ENCODE measurements at regions not wholly inside any gene's neighbourhood (a gene's known extent, or its start where the extent isn't known, plus 50 kb on each side); places are given as distances from the start of the nearest gene placed in this dataset.
"Not testable (repeated sequence)": the region's sequence is repeated elsewhere in the genome, so short reads cannot be mapped to it uniquely, and the experiment has no call there.

DNA sequence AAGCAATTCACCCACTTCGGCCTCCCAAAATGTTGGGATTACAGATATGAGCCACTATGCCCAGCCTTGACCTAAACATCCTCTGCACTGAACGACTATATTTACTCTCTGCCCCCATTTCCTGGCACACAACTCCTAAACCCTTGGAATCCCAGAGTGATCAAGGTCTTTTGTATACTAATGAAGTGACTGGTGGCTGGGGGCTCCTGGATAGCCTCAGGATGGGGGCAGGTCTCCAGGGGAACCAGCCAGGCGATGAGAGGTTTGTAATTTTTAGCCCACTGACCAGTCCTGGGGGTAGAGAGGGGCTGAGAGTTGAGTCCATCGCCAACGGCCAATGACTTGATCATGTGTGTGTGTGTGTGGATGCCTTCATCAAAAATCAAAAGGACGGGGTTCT, 71.1 kb downstream of the FAM50B start:
- Histone ChIP-seq H3K18ac (ENCODE audit: low read depth in 1 of 2, low read length in 2 of 2) (no peak overlapping the region), H3K9ac (ENCODE audit: low read length) (no peak overlapping the region), H2BK120ac (ENCODE audit: low read depth, low read length) (no peak overlapping the region), H2BK15ac (ENCODE audit: low read depth, poor library complexity, severe bottlenecking) (no peak overlapping the region), H3K4ac (ENCODE audit: low read depth in 1 of 2, low read length in 2 of 2) (no peak overlapping the region), H3K79me1 (replicated peaks; ENCODE audit: low read length, poor library complexity, severe bottlenecking) (no peaks in the 10 kb centered on the region), H3K27ac (ENCODE audit: low read length, poor library complexity, severe bottlenecking) (no peak overlapping the region), H3K23ac (ENCODE audit: low read length in 2 of 2) (no peak overlapping the region), H4K91ac (ENCODE audit: low read length) (no peak overlapping the region), H3K4me1 (ENCODE audit: control insufficient read depth, insufficient read depth, low read depth, low read length) (no peaks in the 10 kb centered on the region), H2BK12ac (ENCODE audit: low read length in 2 of 2) (no peak overlapping the region), H3K9me3 (ENCODE audit: control insufficient read depth, low read length) (no peaks in the 10 kb centered on the region), H3K4me3 (ENCODE audit: insufficient read depth in 1 of 2, low read depth in 1 of 2, low read length in 2 of 2) (no peak overlapping the region), H4K8ac (ENCODE audit: low read length) (no peak overlapping the region), H2AK5ac (ENCODE audit: low read length, severe bottlenecking) (no peak overlapping the region), H2BK5ac (ENCODE audit: low read depth, low read length, poor library complexity, severe bottlenecking) (no peak overlapping the region), H2AFZ (ENCODE audit: low read depth, low read length) (no peak overlapping the region), H3K27me3 (ENCODE audit: control insufficient read depth in 1 of 2, insufficient read depth in 1 of 2, low read length in 2 of 2) (no peaks in the 10 kb centered on the region), H3K36me3 (ENCODE audit: control insufficient read depth in 1 of 2, insufficient read depth in 2 of 2, low read depth in 1 of 2, low read length in 2 of 2) (no peaks in the 10 kb centered on the region), H3K14ac (ENCODE audit: low read length in 2 of 2) (no peak overlapping the region), H3K4me2 (ENCODE audit: low read length, poor library complexity, severe bottlenecking) (no peak overlapping the region)
- WGBS, result 91% methylated on average over 5 of the region's 6 CpGs
- no peak for DNase-seq

DNA sequence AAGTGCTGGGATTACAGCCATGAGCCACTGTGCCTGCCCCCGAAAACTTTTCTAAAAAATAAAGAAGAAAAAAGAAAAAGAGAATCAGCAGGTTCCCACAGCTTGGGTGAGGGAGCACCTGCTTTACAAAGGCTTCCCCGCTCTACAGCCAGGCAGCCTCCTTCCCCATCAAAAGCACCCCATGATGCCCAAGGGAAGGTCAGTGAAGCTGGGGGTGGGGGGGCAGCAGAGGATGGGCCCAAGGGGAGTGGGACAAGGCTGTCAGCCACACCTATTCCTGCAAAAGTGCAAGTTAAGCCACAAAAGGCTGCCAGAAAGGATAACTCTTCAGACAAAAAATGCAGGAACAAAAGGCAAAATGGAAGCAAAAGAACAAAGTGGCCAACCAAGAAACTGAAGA, 72.5 kb downstream of the FAM50B start:
- 83% methylated on average over 1 of the region's 2 CpGs for WGBS

DNA sequence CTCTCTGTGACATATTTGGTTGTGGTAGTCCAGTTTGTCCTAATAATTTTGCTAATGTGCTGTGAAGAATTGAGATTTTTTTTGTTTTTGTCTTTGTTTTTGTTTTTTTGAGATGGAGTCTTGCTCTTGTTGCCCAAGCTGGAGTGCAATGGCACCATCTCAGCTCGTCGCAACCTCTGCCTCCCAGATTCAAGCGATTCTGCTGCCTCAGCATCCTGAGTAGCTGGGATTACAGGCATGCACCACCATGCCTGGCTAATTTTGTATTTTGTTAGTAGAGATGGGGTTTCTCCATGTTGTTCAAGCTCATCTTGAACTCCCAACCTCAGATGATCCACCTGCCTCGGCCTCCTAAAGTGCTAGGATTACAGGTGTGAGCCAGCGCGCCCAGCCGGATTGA, 73.4 kb downstream of the FAM50B start:
- not testable (repeated sequence) for H3K23ac ChIP-seq (ENCODE audit: low read length in 2 of 2); H3K27ac ChIP-seq (ENCODE audit: low read length, poor library complexity, severe bottlenecking); H3K79me1 ChIP-seq (replicated peaks; ENCODE audit: low read length, poor library complexity, severe bottlenecking); H3K4ac ChIP-seq (ENCODE audit: low read depth in 1 of 2, low read length in 2 of 2); H2AFZ ChIP-seq (ENCODE audit: low read depth, low read length); H2BK15ac ChIP-seq (ENCODE audit: low read depth, poor library complexity, severe bottlenecking); H3K9ac ChIP-seq (ENCODE audit: low read length); H3K9me3 ChIP-seq (ENCODE audit: control insufficient read depth, low read length); H3K4me3 ChIP-seq (ENCODE audit: insufficient read depth in 1 of 2, low read depth in 1 of 2, low read length in 2 of 2); H3K14ac ChIP-seq (ENCODE audit: low read length in 2 of 2); H2AK5ac ChIP-seq (ENCODE audit: low read length, severe bottlenecking); DNase-seq; H3K4me2 ChIP-seq (ENCODE audit: low read length, poor library complexity, severe bottlenecking); H3K27me3 ChIP-seq (ENCODE audit: control insufficient read depth in 1 of 2, insufficient read depth in 1 of 2, low read length in 2 of 2); H4K8ac ChIP-seq (ENCODE audit: low read length); H3K36me3 ChIP-seq (ENCODE audit: control insufficient read depth in 1 of 2, insufficient read depth in 2 of 2, low read depth in 1 of 2, low read length in 2 of 2); H4K91ac ChIP-seq (ENCODE audit: low read length); H2BK120ac ChIP-seq (ENCODE audit: low read depth, low read length); H2BK5ac ChIP-seq (ENCODE audit: low read depth, low read length, poor library complexity, severe bottlenecking); H3K18ac ChIP-seq (ENCODE audit: low read depth in 1 of 2, low read length in 2 of 2); H3K4me1 ChIP-seq (ENCODE audit: control insufficient read depth, insufficient read depth, low read depth, low read length); H2BK12ac ChIP-seq (ENCODE audit: low read length in 2 of 2)
- 100% methylated on average over 4 of the region's 7 CpGs for WGBS

More for the DNA sequence above, 72.5 kb downstream of the FAM50B start:
- no peak overlapping the region for H2AFZ ChIP-seq (ENCODE audit: low read depth, low read length)
- H3K4me1 ChIP-seq (ENCODE audit: control insufficient read depth, insufficient read depth, low read depth, low read length), result no peaks in the 10 kb centered on the region
- no peak overlapping the region for H3K27ac ChIP-seq (ENCODE audit: low read length, poor library complexity, severe bottlenecking)
- no peak overlapping the region for H2BK5ac ChIP-seq (ENCODE audit: low read depth, low read length, poor library complexity, severe bottlenecking)
- H4K8ac ChIP-seq (ENCODE audit: low read length), result no peak overlapping the region
- no peak overlapping the region for H3K4me2 ChIP-seq (ENCODE audit: low read length, poor library complexity, severe bottlenecking)
- no peak for DNase-seq
- H3K9ac ChIP-seq (ENCODE audit: low read length), result no peak overlapping the region
- no peak overlapping the region for H3K18ac ChIP-seq (ENCODE audit: low read depth in 1 of 2, low read length in 2 of 2)
- no peak overlapping the region for H4K91ac ChIP-seq (ENCODE audit: low read length)
- no peak overlapping the region for H2AK5ac ChIP-seq (ENCODE audit: low read length, severe bottlenecking)
- no peak overlapping the region for H3K4me3 ChIP-seq (ENCODE audit: insufficient read depth in 1 of 2, low read depth in 1 of 2, low read length in 2 of 2)
- H2BK12ac ChIP-seq (ENCODE audit: low read length in 2 of 2), result no peak overlapping the region
- H3K4ac ChIP-seq (ENCODE audit: low read depth in 1 of 2, low read length in 2 of 2), result no peak overlapping the region
- H3K23ac ChIP-seq (ENCODE audit: low read length in 2 of 2), result no peak overlapping the region
- no peaks in the 10 kb centered on the region for H3K27me3 ChIP-seq (ENCODE audit: control insufficient read depth in 1 of 2, insufficient read depth in 1 of 2, low read length in 2 of 2)
- no peaks in the 10 kb centered on the region for H3K9me3 ChIP-seq (ENCODE audit: control insufficient read depth, low read length)
- no peak overlapping the region for H2BK15ac ChIP-seq (ENCODE audit: low read depth, poor library complexity, severe bottlenecking)
- no peak overlapping the region for H3K14ac ChIP-seq (ENCODE audit: low read length in 2 of 2)
- H3K36me3 ChIP-seq (ENCODE audit: control insufficient read depth in 1 of 2, insufficient read depth in 2 of 2, low read depth in 1 of 2, low read length in 2 of 2), result no peaks in the 10 kb centered on the region
- H3K79me1 ChIP-seq (replicated peaks; ENCODE audit: low read length, poor library complexity, severe bottlenecking), result no peaks in the 10 kb centered on the region
- no peak overlapping the region for H2BK120ac ChIP-seq (ENCODE audit: low read depth, low read length)

DNA sequence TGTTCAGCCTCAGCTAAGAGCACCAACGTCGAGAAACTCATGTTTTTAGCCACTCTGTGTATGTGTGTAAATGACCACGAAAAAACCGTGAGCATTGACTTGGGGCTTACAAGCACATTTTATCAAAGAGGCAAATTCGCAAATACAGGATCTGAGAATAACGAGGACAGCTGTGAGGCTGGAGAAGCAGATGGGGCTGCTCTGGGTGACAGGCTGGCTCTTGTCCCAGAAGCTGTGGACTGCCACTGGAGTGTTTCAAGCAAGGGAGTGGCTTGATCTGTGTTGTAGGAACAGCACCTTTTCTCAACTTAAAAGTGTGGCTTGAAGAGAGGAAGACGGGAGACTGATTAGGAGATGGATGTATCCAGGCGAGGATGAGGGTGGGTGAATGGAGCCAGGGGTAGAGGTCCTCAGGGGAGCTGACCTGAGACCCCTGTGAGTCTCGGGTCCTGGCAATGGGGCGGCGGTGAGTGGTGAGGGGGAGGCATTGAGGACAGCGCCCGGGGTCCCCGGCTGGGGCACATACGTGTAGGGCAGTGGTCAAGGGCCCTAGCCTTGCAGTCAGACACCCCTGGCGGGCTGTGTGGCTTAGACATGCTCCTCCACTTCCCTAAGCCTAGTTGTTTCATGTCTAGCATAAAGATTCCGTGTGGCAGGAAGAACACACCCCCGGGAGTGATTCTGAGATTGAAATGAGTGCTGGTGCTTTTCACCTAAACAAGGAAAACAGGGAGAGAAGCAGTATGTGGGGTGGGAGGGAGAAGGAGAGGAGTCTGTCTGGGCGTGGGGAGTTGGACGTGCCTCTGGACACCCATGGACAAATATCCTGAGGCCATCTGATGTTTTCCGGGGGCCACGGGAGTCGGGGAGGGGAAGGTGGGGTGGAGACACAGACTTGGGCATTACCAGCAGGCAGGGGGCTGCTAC, 76.3 kb downstream of the FAM50B start:
- H3K14ac ChIP-seq (ENCODE audit: low read length in 2 of 2); H3K4me2 ChIP-seq (ENCODE audit: low read length, poor library complexity, severe bottlenecking); H2AK5ac ChIP-seq (ENCODE audit: low read length, severe bottlenecking); H3K4me1 ChIP-seq (ENCODE audit: control insufficient read depth, insufficient read depth, low read depth, low read length); H3K4ac ChIP-seq (ENCODE audit: low read depth in 1 of 2, low read length in 2 of 2); H3K27ac ChIP-seq (ENCODE audit: low read length, poor library complexity, severe bottlenecking); H3K36me3 ChIP-seq (ENCODE audit: control insufficient read depth in 1 of 2, insufficient read depth in 2 of 2, low read depth in 1 of 2, low read length in 2 of 2); H2AFZ ChIP-seq (ENCODE audit: low read depth, low read length); H3K9me3 ChIP-seq (ENCODE audit: control insufficient read depth, low read length); H3K23ac ChIP-seq (ENCODE audit: low read length in 2 of 2); H2BK5ac ChIP-seq (ENCODE audit: low read depth, low read length, poor library complexity, severe bottlenecking); H3K27me3 ChIP-seq (ENCODE audit: control insufficient read depth in 1 of 2, insufficient read depth in 1 of 2, low read length in 2 of 2); H3K79me1 ChIP-seq (replicated peaks; ENCODE audit: low read length, poor library complexity, severe bottlenecking); H2BK120ac ChIP-seq (ENCODE audit: low read depth, low read length); H2BK12ac ChIP-seq (ENCODE audit: low read length in 2 of 2); H3K4me3 ChIP-seq (ENCODE audit: insufficient read depth in 1 of 2, low read depth in 1 of 2, low read length in 2 of 2); H4K8ac ChIP-seq (ENCODE audit: low read length); H2BK15ac ChIP-seq (ENCODE audit: low read depth, poor library complexity, severe bottlenecking); H4K91ac ChIP-seq (ENCODE audit: low read length); DNase-seq; H3K18ac ChIP-seq (ENCODE audit: low read depth in 1 of 2, low read length in 2 of 2): not testable (repeated sequence)
- H3K9ac ChIP-seq (ENCODE audit: low read length), result peak overlapping the region; percentile 36
- 91% methylated on average over 15 of the region's 23 CpGs for WGBS

Data from mesenchymal stem cell (in vitro differentiated cells and primary cell).